ENCODE measurements at regions not wholly inside any gene's neighbourhood (a gene's known extent, or its start where the extent isn't known, plus 50 kb on each side); places are given as distances from the start of the nearest gene placed in this dataset.

DNA sequence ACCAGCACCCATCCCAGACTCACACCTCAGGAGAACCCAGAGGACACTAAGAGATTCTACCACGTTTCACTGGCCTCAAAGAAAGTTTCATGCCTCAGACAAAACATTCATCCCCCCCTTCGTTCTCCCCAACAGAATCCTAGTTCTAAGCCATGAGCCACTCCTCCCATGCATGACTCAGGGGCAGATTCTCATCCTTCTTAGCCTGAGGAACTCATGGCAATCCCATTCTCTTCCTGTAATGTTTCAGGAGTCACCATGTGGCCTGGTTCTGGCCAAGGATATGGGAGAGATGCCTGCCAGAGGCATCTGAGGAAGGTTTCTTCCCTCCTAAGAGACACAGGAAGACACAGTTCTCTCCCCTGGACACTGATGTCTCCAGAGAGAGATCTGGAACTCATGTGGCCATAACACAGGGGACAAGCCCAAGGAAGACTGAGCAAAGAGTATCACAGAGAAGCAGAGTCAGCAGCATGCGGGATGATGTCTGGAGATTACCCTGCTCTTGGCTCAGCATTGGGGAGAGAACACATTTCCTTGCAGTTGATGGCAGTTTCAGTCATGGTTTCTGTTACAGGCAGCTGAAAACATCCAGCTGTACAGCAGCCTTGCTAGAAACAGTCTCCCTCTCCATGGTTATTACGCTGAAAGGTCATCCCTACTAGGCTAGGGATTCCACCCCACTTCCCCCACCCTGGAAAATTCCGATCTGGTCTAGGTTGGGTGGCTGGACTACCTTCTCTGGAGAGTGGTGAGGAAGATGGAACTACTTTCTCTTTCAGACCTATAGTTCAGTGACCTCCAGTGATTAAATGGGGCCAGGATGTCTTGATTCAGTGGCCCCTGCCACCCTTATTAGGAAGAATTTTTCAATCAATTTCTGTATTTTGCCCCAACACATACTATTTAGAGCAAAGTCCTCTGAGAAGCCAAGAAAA lies 115.4 kb downstream of the ZNF608 start:
- WGBS, 5 donors: 72 to 92% (median 77%) methylated on average over 5 of the region's 5 CpGs
- intact Hi-C loops (cut with DNase I; ENCODE audit: low total_unique reads): no loop called here
- no peaks in the 10 kb centered on the region for H3K9me3 ChIP-seq
- H3K36me3 ChIP-seq: no peaks in the 10 kb centered on the region
- TF ChIP-seq, protein P1, sequence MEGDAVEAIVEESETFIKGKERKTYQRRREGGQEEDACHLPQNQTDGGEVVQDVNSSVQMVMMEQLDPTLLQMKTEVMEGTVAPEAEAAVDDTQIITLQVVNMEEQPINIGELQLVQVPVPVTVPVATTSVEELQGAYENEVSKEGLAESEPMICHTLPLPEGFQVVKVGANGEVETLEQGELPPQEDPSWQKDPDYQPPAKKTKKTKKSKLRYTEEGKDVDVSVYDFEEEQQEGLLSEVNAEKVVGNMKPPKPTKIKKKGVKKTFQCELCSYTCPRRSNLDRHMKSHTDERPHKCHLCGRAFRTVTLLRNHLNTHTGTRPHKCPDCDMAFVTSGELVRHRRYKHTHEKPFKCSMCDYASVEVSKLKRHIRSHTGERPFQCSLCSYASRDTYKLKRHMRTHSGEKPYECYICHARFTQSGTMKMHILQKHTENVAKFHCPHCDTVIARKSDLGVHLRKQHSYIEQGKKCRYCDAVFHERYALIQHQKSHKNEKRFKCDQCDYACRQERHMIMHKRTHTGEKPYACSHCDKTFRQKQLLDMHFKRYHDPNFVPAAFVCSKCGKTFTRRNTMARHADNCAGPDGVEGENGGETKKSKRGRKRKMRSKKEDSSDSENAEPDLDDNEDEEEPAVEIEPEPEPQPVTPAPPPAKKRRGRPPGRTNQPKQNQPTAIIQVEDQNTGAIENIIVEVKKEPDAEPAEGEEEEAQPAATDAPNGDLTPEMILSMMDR (IDR thresholded peaks at IDR 0.05 in 8 of 11, conservative IDR thresholded peaks at IDR 0.05 in 3 of 11): no peak
- TF ChIP-seq POLR2AphosphoS5 (IDR thresholded peaks at IDR 0.05) (no peak), POLR2A (IDR thresholded peaks at IDR 0.05) (no peak)
- no peaks in the 10 kb centered on the region for H3K27me3 ChIP-seq (replicated peaks in 1 of 7)
- no peak for DNase-seq
- no peak overlapping the region for H3K27ac ChIP-seq
- no peak overlapping the region for H3K4me3 ChIP-seq
- no peaks in the 10 kb centered on the region for H3K4me1 ChIP-seq

DNA sequence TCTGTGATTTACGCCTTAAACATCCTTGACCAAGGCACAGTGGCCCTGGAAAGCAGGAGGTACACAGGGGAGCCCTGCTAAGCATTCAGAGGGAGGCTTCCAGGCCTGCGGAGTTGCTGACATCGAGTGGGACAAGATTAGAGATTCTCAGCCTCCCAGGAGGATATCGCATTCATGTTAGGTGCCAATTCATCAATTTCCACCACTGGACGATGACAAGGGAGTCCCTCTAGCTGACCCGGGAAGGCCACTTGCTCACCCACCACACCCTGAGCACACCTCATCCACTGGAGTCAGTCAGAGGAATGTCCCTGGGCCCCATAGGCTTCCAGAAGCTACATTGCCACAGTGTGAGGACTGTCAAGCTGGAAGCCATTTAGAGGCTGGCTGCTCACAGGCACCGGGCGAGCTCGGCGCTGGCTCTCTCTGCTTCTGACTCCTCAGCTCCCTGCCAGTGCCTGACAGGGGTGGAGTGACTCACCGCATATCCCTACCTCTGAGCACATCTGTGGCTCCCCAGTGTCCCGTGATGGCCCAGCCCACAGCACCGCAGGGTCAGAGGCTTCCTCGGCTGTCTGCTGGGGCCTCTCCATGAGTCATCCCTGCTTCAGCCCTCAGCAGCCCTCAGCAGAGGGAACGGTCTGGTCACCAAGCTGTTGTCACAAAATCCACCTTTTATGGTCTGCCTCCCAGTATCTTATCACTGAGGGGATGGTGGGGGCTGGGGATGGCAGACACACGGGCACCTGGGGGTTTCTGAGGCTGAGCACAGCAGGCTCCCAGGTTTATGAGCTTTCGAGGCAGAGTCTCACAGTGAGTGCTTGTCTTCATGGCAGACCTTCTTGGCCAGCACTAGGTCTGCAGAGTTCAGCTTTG lies 117.5 kb downstream of the ZNF608 start:
- no peak overlapping the region for H3K4me3 ChIP-seq
- no peak overlapping the region for H3K27ac ChIP-seq
- intact Hi-C loops (cut with DNase I; ENCODE audit: low total_unique reads): no loop called here
- TF ChIP-seq POLR2AphosphoS5 (IDR thresholded peaks at IDR 0.05) (no peak), POLR2A (IDR thresholded peaks at IDR 0.05) (no peak)
- TF ChIP-seq, protein P1 (IDR thresholded peaks at IDR 0.05 in 8 of 11, conservative IDR thresholded peaks at IDR 0.05 in 3 of 11): no peak
- DNase-seq: no peak
- no peaks in the 10 kb centered on the region for H3K9me3 ChIP-seq
- H3K4me1 ChIP-seq: no peaks in the 10 kb centered on the region
- no peaks in the 10 kb centered on the region for H3K27me3 ChIP-seq (replicated peaks in 1 of 7)
- 87 to 95% (median 89%) methylated on average over 16 to 17 of the region's 17 CpGs for WGBS, 5 donors
- no peaks in the 10 kb centered on the region for H3K36me3 ChIP-seq

DNA sequence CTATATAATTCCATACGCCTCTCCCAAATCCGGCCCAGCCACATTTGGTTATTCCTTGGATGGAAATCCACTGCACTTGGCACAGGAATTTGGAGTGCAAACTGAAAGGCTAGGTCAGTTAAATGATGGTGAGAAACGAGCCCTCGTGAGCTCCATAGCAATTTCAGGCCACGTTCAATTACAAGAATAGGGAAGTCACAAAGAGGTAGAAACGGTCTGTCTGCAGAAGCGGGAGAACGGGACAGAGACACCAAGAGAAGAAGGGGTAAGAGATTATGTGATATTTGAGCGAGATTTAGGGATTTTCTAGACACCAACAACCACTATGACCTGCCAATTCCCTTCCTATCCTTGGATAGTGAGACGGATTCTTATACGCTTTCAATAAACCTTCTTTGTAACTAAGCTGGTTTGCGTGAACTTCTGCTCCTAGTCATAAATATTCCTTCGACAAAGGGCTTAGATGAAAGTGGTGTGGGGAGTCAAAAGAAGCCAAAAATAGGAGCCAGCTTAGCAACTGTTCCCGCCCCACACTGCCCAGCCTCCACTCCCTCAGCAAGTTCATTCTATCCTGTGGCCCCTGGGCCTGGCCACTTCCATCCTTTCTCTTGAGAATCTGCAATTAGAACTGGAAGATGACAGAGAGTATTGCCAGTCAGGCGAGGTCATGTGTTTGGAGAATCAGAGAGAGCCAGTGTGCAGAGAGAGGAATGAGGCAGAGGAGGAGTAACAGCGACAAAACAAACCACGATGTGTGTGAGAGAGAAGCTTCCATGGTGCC lies 118.4 kb downstream of the ZNF608 start:
- 58 to 69% (median 62%) methylated on average over 17 of the region's 17 CpGs for WGBS, 5 donors
- Histone ChIP-seq H3K36me3 (no peaks in the 10 kb centered on the region), H3K4me1 (no peaks in the 10 kb centered on the region), H3K9me3 (no peaks in the 10 kb centered on the region), H3K27me3 (replicated peaks in 1 of 7) (no peaks in the 10 kb centered on the region), H3K27ac (no peak overlapping the region), H3K4me3 (no peak overlapping the region)
- intact Hi-C loops (cut with DNase I; ENCODE audit: low total_unique reads): no loop called here
- TF ChIP-seq, protein P1 (IDR thresholded peaks at IDR 0.05 in 8 of 11, conservative IDR thresholded peaks at IDR 0.05 in 3 of 11): no peak
- no peak for DNase-seq

All from spleen (tissue), 11 donors.